NB4 (cell line): ENCODE measurements at regions not wholly inside any gene's neighbourhood (a gene's known extent, or its start where the extent isn't known, plus 50 kb on each side); places are given as distances from the start of the nearest gene placed in this dataset.
"Not testable (repeated sequence)": the region's sequence is repeated elsewhere in the genome, so short reads cannot be mapped to it uniquely, and the experiment has no call there.

ENCODE experiments used
- CTCF ChIP-seq: IDR thresholded peaks from one replicate; pipeline ENCODE4 v1.5.1; 2012; ENCODE audit warnings: low read depth, low read length
- POLR2A ChIP-seq: IDR thresholded peaks from 2 replicates; pipeline ENCODE4 v1.6.1; 2011; ENCODE audit warnings: mild to moderate bottlenecking; ENCODE audit not compliant: insufficient read length; ENCODE audit errors: extremely low read depth

DNA sequence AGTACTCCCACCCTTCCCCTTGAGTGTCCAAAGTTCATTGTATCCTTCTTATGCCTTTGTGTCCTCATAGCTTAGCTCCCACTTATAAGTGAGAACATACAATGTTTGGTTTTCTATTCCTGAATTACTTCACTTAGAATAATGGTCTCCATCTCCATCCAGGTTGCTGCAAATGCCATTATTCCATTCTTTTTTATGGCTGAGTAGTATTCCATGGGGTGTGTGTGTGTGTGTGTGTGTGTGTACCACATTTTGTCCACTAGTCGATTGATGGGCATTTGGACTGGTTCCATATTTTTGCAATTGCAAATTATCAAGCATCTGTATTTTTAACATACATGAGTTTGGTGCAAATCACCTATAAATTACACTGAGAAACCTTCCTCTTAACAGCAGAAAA is 166.0 kb downstream of the FGF1 start:
- not testable (repeated sequence) for TF ChIP-seq CTCF, POLR2A
